Activated T-helper 2 cell treated with anti-CD3 and anti-CD28 coated beads, Interferon-gamma antibody, Interleukin-2, Interleukin-4, amounts not matched to agents 10 μg/mL and 5 μg/mL and 100 μg/mL, durations not matched to agents 14 hours and 24 hours and 36 hours (primary cell): ENCODE measurements at regions not wholly inside any gene's neighbourhood (a gene's known extent, or its start where the extent isn't known, plus 50 kb on each side); places are given as distances from the start of the nearest gene placed in this dataset.
"Not testable (repeated sequence)": the region's sequence is repeated elsewhere in the genome, so short reads cannot be mapped to it uniquely, and the experiment has no call there.

Experiments
- DNase-seq: peaks from one replicate; pipeline ENCODE4 v3.0.0; 2021; ENCODE audit warnings: low spot score
- H3K27ac Mint-ChIP-seq: one replicate; pipeline ENCODE4 v1.8.0; 2021; ENCODE audit warnings: mixed read lengths
- H3K27me3 Mint-ChIP-seq: one replicate; pipeline ENCODE4 v1.8.0; 2021; ENCODE audit warnings: low read depth, mixed read lengths
- H3K36me3 Mint-ChIP-seq: one replicate; pipeline ENCODE4 v1.8.0; 2021; ENCODE audit warnings: low read depth, mixed read lengths
- H3K4me1 Mint-ChIP-seq: one replicate; pipeline ENCODE4 v1.8.0; 2021; ENCODE audit warnings: low read depth, mixed read lengths
- H3K4me3 Mint-ChIP-seq: one replicate; pipeline ENCODE4 v1.8.0; 2021; ENCODE audit warnings: low read depth, mild to moderate bottlenecking, moderate library complexity, mixed read lengths
- H3K9me3 Mint-ChIP-seq: one replicate; pipeline ENCODE4 v1.8.0; 2021; ENCODE audit warnings: mixed read lengths
- intact Hi-C: fragments of 100-400 bp; cut with micrococcal nuclease; formaldehyde crosslinking; loops from one replicate; pipeline ENCODE4 v1.15.1; 2023

- no peaks in the 10 kb centered on the region for H3K27me3 Mint-ChIP-seq
- intact Hi-C loops: no loop called here
- H3K4me3 Mint-ChIP-seq: no peak overlapping the region
- peaks cover 6% of the 10 kb centered on the region for H3K9me3 Mint-ChIP-seq
- H3K27ac Mint-ChIP-seq: no peak overlapping the region
- DNase-seq: no peak
- peaks cover 19% of the 10 kb centered on the region for H3K4me1 Mint-ChIP-seq
- H3K36me3 Mint-ChIP-seq: peaks cover 15% of the 10 kb centered on the region
These were observed 82.6 kb upstream of the EDEM3 start for GRCh38 chr1:184836934-184837895.

- Mint-ChIP-seq H3K27me3 (no peaks in the 10 kb centered on the region), H3K4me1 (peaks cover 11% of the 10 kb centered on the region), H3K9me3 (peaks cover 6% of the 10 kb centered on the region), H3K4me3 (no peak overlapping the region), H3K27ac (no peak overlapping the region), H3K36me3 (peaks cover 23% of the 10 kb centered on the region)
- DNase-seq: no peak
- intact Hi-C loops: no loop called here
These were observed 81.5 kb upstream of the EDEM3 start for GRCh38 chr1:184836141-184836540.

GRCh38 chr1:184833994-184834393 is 79.3 kb upstream of the EDEM3 start:
- H3K9me3 Mint-ChIP-seq, H3K27ac Mint-ChIP-seq, H3K4me3 Mint-ChIP-seq, H3K4me1 Mint-ChIP-seq, intact Hi-C loops, H3K27me3 Mint-ChIP-seq, DNase-seq: not testable (repeated sequence)
- H3K36me3 Mint-ChIP-seq: peaks cover 29% of the 10 kb centered on the region

GRCh38 chr1:184832517-184832916 is 77.9 kb upstream of the EDEM3 start:
- no peak for DNase-seq
- no peak overlapping the region for H3K27ac Mint-ChIP-seq
- no peaks in the 10 kb centered on the region for H3K27me3 Mint-ChIP-seq
- H3K9me3 Mint-ChIP-seq: peaks cover 6% of the 10 kb centered on the region
- H3K36me3 Mint-ChIP-seq: peaks cover 30% of the 10 kb centered on the region
- H3K4me1 Mint-ChIP-seq: no peaks in the 10 kb centered on the region
- H3K4me3 Mint-ChIP-seq: no peak overlapping the region
- intact Hi-C loops: no loop called here

GRCh38 chr1:184829496-184829895 is 74.8 kb upstream of the EDEM3 start:
- intact Hi-C loops, H3K9me3 Mint-ChIP-seq, H3K27ac Mint-ChIP-seq, H3K4me3 Mint-ChIP-seq, DNase-seq, H3K27me3 Mint-ChIP-seq: not testable (repeated sequence)
- H3K4me1 Mint-ChIP-seq: peaks cover 15% of the 10 kb centered on the region
- H3K36me3 Mint-ChIP-seq: peaks cover 33% of the 10 kb centered on the region

- no peak for DNase-seq
- Mint-ChIP-seq H3K4me1 (peaks cover 15% of the 10 kb centered on the region), H3K4me3 (no peak overlapping the region), H3K27ac (no peak overlapping the region), H3K9me3 (no peaks in the 10 kb centered on the region), H3K27me3 (no peaks in the 10 kb centered on the region), H3K36me3 (peaks cover 33% of the 10 kb centered on the region)
- intact Hi-C loops: no loop called here
These were observed 73.7 kb upstream of the EDEM3 start for GRCh38 chr1:184828369-184828717.

GRCh38 chr1:184827600-184828368 is 73.1 kb upstream of the EDEM3 start:
- Mint-ChIP-seq H3K36me3 (peaks cover 38% of the 10 kb centered on the region), H3K27ac (no peak overlapping the region), H3K27me3 (no peaks in the 10 kb centered on the region), H3K4me3 (no peak overlapping the region), H3K4me1 (peaks cover 17% of the 10 kb centered on the region), H3K9me3 (no peaks in the 10 kb centered on the region)
- DNase-seq: no peak
- intact Hi-C loops: no loop called here

- Mint-ChIP-seq H3K4me3 (no peak overlapping the region), H3K4me1 (peaks cover 17% of the 10 kb centered on the region), H3K27ac (no peak overlapping the region), H3K9me3 (no peaks in the 10 kb centered on the region), H3K36me3 (peaks cover 43% of the 10 kb centered on the region), H3K27me3 (no peaks in the 10 kb centered on the region)
- intact Hi-C loops: no loop called here
- DNase-seq: no peak
These were observed 71.3 kb upstream of the EDEM3 start for GRCh38 chr1:184826001-184826400.

GRCh38 chr1:184825571-184825970 is 70.9 kb upstream of the EDEM3 start:
- Mint-ChIP-seq H3K4me3 (no peak overlapping the region), H3K9me3 (no peaks in the 10 kb centered on the region), H3K27me3 (no peaks in the 10 kb centered on the region), H3K4me1 (peaks cover 17% of the 10 kb centered on the region), H3K27ac (no peak overlapping the region), H3K36me3 (peaks cover 47% of the 10 kb centered on the region)
- no peak for DNase-seq
- intact Hi-C loops: no loop called here

- intact Hi-C loops: no loop called here
- Mint-ChIP-seq H3K9me3 (no peaks in the 10 kb centered on the region), H3K4me1 (peaks cover 17% of the 10 kb centered on the region), H3K4me3 (no peak overlapping the region), H3K36me3 (peaks cover 43% of the 10 kb centered on the region), H3K27me3 (no peaks in the 10 kb centered on the region), H3K27ac (no peak overlapping the region)
- DNase-seq: no peak
These were observed 70.1 kb upstream of the EDEM3 start for GRCh38 chr1:184824691-184825323.

GRCh38 chr1:184823080-184823479 is 68.4 kb upstream of the EDEM3 start:
- Mint-ChIP-seq H3K27ac (no peak overlapping the region), H3K4me3 (no peak overlapping the region), H3K9me3 (no peaks in the 10 kb centered on the region), H3K4me1 (peaks cover 17% of the 10 kb centered on the region), H3K36me3 (peaks cover 55% of the 10 kb centered on the region), H3K27me3 (no peaks in the 10 kb centered on the region)
- DNase-seq: no peak
- intact Hi-C loops: no loop called here

- H3K4me1 Mint-ChIP-seq: peaks cover 17% of the 10 kb centered on the region
- no peak overlapping the region for H3K27ac Mint-ChIP-seq
- intact Hi-C loops: no loop called here
- no peak overlapping the region for H3K4me3 Mint-ChIP-seq
- peaks cover 6% of the 10 kb centered on the region for H3K9me3 Mint-ChIP-seq
- peaks cover 62% of the 10 kb centered on the region for H3K36me3 Mint-ChIP-seq
- H3K27me3 Mint-ChIP-seq: no peaks in the 10 kb centered on the region
- DNase-seq: no peak
These were observed 67.6 kb upstream of the EDEM3 start for GRCh38 chr1:184822267-184822666.

- intact Hi-C loops: no loop called here
- no peak overlapping the region for H3K4me3 Mint-ChIP-seq
- no peak overlapping the region for H3K27ac Mint-ChIP-seq
- no peaks in the 10 kb centered on the region for H3K27me3 Mint-ChIP-seq
- H3K9me3 Mint-ChIP-seq: peaks cover 7% of the 10 kb centered on the region
- no peak for DNase-seq
- H3K36me3 Mint-ChIP-seq: peaks cover 65% of the 10 kb centered on the region
- H3K4me1 Mint-ChIP-seq: peaks cover 15% of the 10 kb centered on the region
These were observed 67.0 kb upstream of the EDEM3 start for GRCh38 chr1:184821658-184822057.
